ENCODE measurements at regions not wholly inside any gene's neighbourhood (a gene's known extent, or its start where the extent isn't known, plus 50 kb on each side); places are given as distances from the start of the nearest gene placed in this dataset.
A peak's percentile ranks its signal among the peaks of the same experiment; 100 is the strongest.

DNA sequence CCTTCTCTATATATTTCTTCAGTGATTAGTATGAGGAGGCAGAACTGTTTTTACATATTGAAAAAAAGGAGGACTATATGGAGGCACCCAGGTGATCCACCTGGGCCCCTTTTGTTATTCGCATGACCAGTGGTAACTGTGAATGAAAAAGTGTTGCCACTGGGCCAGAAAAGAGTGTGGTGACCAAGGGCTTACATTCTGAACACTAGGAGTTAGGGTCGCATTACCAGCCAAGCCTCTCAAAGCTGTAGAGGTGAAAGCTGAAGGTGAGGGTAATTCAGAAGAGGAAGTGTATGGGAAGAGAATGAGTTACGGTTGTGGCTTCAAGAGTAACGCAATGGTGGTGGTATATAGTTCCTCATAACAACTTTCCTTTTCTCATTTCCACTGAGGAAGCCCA, 487.6 kb downstream of the TMEM182 start:
- 86% methylated on average over 4 of the region's 4 CpGs; no CpG with 5 or more reads in 1 of the 2 experiments for WGBS, 2 experiments (ENCODE audit: extremely low coverage in 1 of 2, insufficient coverage in 1 of 2, insufficient read length in 1 of 2, insufficient replicate concordance in 2 of 2, low coverage in 1 of 2, low lambda C conversion rate in 2 of 2, missing lambda C conversion rate in 1 of 2)
- no peak overlapping the region for H4K5ac ChIP-seq (ENCODE audit: insufficient read length, low read depth, low read length)
- no peak for FAIRE-seq
- TF ChIP-seq GABPA (IDR thresholded peaks at IDR 0.05; ENCODE audit: borderline replicate concordance, insufficient read depth, low read length), result no peak
- TF ChIP-seq POU5F1 (IDR thresholded peaks at IDR 0.05; ENCODE audit: low read depth, low read length), result peak; percentile 27; the same call in 1 of the 2 replicates
- 0 out of 4 replicates have a peak, but pooled peaks cover 0 to 3% of the 10 kb centered on the region in 2 experiments for H3K9me3 ChIP-seq (ENCODE audit: insufficient read depth in 2 of 2, low read depth in 1 of 2, low read length in 1 of 2)
- H2AFZ ChIP-seq (ENCODE audit: low read length), result peak overlapping the region; percentile 55; the same call in 1 of the 2 replicates
- H3K9ac ChIP-seq (replicated peaks in 1 of 4; ENCODE audit: extremely low read depth in 1 of 4, low read depth in 3 of 4, low read length in 3 of 4), result no peak overlapping the region
- H4K91ac ChIP-seq (replicated peaks; ENCODE audit: insufficient read length, low read length), result no peak overlapping the region
- no peak overlapping the region for H2AK5ac ChIP-seq (ENCODE audit: low read depth, low read length)
- H3K14ac ChIP-seq (ENCODE audit: insufficient read length), result no peak overlapping the region
- no peaks in the 10 kb centered on the region for H3K27me3 ChIP-seq (replicated peaks in 1 of 4; ENCODE audit: control insufficient read depth in 3 of 4, extremely low read depth in 1 of 4, insufficient read depth in 3 of 4, low read length in 3 of 4)
- peak overlapping the region; percentile 62; the same call in 1 of the 2 replicates for H2BK20ac ChIP-seq (ENCODE audit: low read length)
- POLR2A ChIA-PET (ENCODE audit: partially characterized antibody), result no interaction called here
- H3K79me2 ChIP-seq (ENCODE audit: control insufficient read depth in 1 of 2, insufficient read depth in 2 of 2, low read length in 2 of 2), result no peaks in the 10 kb centered on the region
- no peak overlapping the region for H3K27ac ChIP-seq (ENCODE audit: low read depth, low read length)
- H3K79me1 ChIP-seq (ENCODE audit: low read depth, low read length), result no peaks in the 10 kb centered on the region
- no peak overlapping the region for H3K18ac ChIP-seq (ENCODE audit: extremely low read depth, low read length)
- H3K23ac ChIP-seq (ENCODE audit: insufficient read length), result no peak overlapping the region
- H2BK15ac ChIP-seq (ENCODE audit: low read length), result no peak overlapping the region
- DNase-seq (ENCODE audit: low read depth in 1 of 2, low spot score in 2 of 2), result no peak
- H2BK12ac ChIP-seq (ENCODE audit: low read depth, low read length), result no peak overlapping the region
- no peaks in the 10 kb centered on the region for H3K23me2 ChIP-seq (ENCODE audit: low read depth, low read length)
- no peak overlapping the region for H3K4ac ChIP-seq (replicated peaks; ENCODE audit: insufficient read length, low read depth, low read length)
- no peaks in the 10 kb centered on the region for H3K36me3 ChIP-seq (ENCODE audit: control insufficient read depth in 2 of 4, insufficient read depth in 4 of 4, low read length in 3 of 4)
- no peaks in the 10 kb centered on the region for H4K20me1 ChIP-seq (replicated peaks in 1 of 2; ENCODE audit: control insufficient read depth in 1 of 2, insufficient read depth in 2 of 2, low read length in 2 of 2)
- no peak overlapping the region for H3K4me3 ChIP-seq (ENCODE audit: extremely low read depth in 1 of 4, insufficient read depth in 2 of 4, low read depth in 3 of 4, low read length in 4 of 4)
- H2BK5ac ChIP-seq (ENCODE audit: low read depth, low read length), result no peak overlapping the region
- peaks cover 0 to 3% (median 3%) of the 10 kb centered on the region in 4 experiments; a peak in 2 of 7 replicates for H3K4me1 ChIP-seq (replicated peaks in 1 of 4; ENCODE audit: control insufficient read depth in 3 of 4, insufficient read depth in 4 of 4, low read length in 3 of 4)
- H3K56ac ChIP-seq (replicated peaks; ENCODE audit: insufficient read length, low read depth, low read length), result peak overlapping the region; percentile 28
- no peak overlapping the region for H2BK120ac ChIP-seq (replicated peaks; ENCODE audit: low read depth, low read length)
- H4K8ac ChIP-seq (ENCODE audit: extremely low read depth, insufficient read depth, low read length), result no peak overlapping the region
- H3K4me2 ChIP-seq (ENCODE audit: insufficient read depth in 1 of 2, low read depth in 2 of 2, low read length in 2 of 2), result no peak overlapping the region
- CTCF ChIA-PET (ENCODE audit: partially characterized antibody), result no interaction called here
